Fibroblast of pulmonary artery (primary cell): ENCODE measurements at regions not wholly inside any gene's neighbourhood (a gene's known extent, or its start where the extent isn't known, plus 50 kb on each side); places are given as distances from the start of the nearest gene placed in this dataset.

ENCODE experiments used
- DNase-seq: peaks from one replicate; pipeline ENCODE4 v3.0.0-alpha.2; 2010; ENCODE audit warnings: low read depth
- H3K4me3 ChIP-seq: replicated peaks from 2 replicates; pipeline ENCODE4 v1.5.1; 2011; ENCODE audit warnings: low read depth, mild to moderate bottlenecking, control low read depth, low read length, moderate library complexity
- CTCF ChIP-seq: IDR thresholded peaks from 2 replicates; pipeline ENCODE4 v1.5.1; 2011; ENCODE audit warnings: mild to moderate bottlenecking, control low read depth, low read length, inconsistent platforms; ENCODE audit errors: missing control alignments

DNA sequence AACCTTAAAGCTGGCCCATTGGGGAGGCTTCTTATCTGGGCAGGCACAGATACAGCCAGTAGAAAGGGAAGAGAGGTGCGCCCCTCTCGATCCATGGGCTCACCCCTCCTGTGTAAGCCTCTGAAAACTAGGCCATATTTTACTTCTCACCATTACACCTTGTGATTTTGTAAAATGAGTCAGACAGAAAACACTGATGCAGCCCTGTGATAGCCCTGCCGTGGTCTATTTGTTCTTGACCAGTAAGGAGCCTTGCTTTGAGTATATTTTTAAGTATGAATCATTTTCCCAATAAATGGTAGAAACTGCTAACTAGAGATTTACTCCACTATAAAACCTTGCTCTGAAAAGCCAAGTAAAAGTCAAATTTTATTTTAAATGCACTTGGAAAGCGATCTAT lies 329.8 kb upstream of the MBL2 start:
- no peak for DNase-seq
- no peak overlapping the region for H3K4me3 ChIP-seq
- no peak for TF ChIP-seq CTCF

DNA sequence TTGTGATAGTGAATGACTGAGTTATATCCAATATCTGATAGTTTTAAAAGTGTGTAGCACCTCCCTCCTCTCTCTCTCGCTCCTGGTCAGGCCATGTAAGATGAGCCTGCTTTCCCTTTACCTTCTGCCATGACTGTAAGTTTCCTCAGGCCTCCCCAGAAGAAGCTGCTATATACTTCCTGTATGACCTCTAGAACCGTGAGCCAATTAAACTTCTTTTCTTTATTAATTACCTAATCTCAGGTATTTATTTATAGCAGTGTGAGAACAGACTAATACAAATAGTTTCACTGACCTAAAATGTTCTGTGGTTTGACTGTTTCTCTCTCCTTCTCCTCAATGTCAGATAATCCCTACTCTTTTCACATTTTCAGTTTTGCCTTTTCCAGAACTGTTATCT lies 321.3 kb upstream of the MBL2 start:
- H3K4me3 ChIP-seq, result no peak overlapping the region
- no peak for TF ChIP-seq CTCF

DNA sequence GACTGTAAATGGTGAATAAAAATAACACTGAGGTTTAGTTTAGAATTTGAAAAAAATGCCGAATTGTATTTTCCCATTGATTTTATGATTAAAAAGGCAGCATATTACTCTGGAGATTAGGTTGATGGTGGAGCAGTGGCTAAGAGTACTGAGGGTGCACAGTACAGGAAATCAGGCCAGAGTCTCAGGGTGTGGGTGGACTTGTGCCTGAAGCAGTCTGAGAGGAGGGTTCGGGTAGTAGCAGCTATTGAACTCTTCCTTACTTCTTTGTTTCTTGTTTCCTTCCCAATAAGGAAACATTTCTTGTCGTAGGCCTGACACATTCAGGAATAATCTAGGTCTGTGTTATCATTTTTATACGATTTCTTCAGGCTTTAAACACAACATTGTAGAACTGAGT lies 319.0 kb upstream of the MBL2 start:
- no peak overlapping the region for H3K4me3 ChIP-seq
- TF ChIP-seq CTCF, result no peak
- no peak for DNase-seq

More for the DNA sequence above, 321.3 kb upstream of the MBL2 start:
- DNase-seq, result no peak

DNA sequence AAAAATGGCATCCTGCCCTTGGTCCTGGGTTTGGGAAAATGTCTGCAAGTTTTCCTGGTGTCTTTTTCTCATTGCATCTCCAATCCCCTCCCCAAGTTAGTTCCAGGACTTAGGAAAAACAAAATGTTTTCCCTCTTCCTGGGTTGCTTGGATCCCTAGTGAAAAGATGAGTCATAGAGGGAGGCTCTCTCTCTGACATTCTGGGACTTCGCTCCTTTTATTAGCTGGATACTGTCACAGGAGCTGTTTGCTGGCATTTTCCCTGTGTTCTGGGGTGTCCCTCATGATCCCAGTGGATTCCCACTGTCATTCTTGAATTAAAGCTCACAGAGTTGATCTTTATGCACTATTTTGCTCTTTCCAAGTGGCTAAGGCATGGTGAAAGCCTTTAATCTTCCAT lies 316.4 kb upstream of the MBL2 start:
- H3K4me3 ChIP-seq, result no peak overlapping the region
- DNase-seq, result no peak
- TF ChIP-seq CTCF, result no peak

DNA sequence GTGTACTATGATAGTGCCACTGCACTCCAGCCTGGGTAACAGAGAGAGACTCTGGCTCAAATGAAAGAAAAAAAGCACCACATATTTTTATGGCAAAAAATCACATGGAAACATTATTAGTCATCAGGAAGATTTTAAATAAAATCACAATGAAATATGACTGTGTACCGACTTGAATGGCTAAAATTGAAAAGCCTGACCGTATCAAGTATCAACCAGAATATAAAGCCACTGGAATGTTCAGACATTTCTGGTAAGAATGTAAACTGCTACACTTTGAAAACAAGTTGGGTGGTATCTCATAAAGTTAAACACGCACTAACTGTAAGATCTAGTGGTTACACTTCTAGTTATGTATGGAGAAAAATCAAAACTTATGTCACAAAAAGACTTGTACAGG lies 306.7 kb upstream of the MBL2 start:
- H3K4me3 ChIP-seq, result no peak overlapping the region
- DNase-seq, result no peak
- TF ChIP-seq CTCF, result no peak

GRCh38 chr10:53076948-53077347 lies 304.4 kb upstream of the MBL2 start:
- TF ChIP-seq CTCF, result no peak

DNA sequence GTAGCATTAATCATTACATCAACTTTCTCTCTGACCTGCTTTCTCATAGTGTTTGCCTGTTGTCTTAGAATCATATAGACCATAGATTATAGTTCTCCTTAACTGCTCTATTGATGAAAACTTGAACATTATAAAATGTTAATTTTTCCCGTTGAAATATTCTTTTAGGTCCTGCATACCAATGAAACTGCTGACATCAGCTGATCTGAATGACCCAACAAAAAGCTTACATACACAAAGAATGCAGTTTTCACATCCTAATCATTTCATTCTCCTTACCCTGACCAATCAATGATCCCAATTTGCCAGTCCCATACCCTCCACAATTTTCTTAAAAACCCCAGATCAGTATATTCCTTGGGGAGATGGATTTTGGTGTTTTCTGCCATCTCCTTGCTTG lies 302.9 kb upstream of the MBL2 start:
- H3K4me3 ChIP-seq, result no peak overlapping the region
- no peak for DNase-seq
- no peak for TF ChIP-seq CTCF

More at GRCh38 chr10:53076948-53077347, 304.4 kb upstream of the MBL2 start:
- H3K4me3 ChIP-seq, result no peak overlapping the region
- no peak for DNase-seq
